Breast epithelium (tissue), 4 donors: ENCODE measurements at regions not wholly inside any gene's neighbourhood (a gene's known extent, or its start where the extent isn't known, plus 50 kb on each side); places are given as distances from the start of the nearest gene placed in this dataset.

Experiments
- DNase-seq, 2 donors: peaks; one replicate each; pipeline ENCODE4 v3.0.0-alpha.2; 2019; ENCODE audit warnings: low spot score in 2 of 2
- H3K27ac ChIP-seq, 2 donors: fragments of 200-600 bp; sonication (generic) in 1 of 2; one replicate each; pipeline ENCODE4 v1.5.1; 2016 to 2019; ENCODE audit warnings: mild to moderate bottlenecking in 1 of 2
- H3K27me3 ChIP-seq, 2 donors: fragments of 200-600 bp; sonication (generic) in 1 of 2; one replicate each; pipeline versions ENCODE4 v1.5.1 to v1.6.0; 2017 to 2019; ENCODE audit warnings: control low read depth in 1 of 2, mild to moderate bottlenecking in 1 of 2
- H3K36me3 ChIP-seq: fragments of 200-600 bp; one replicate; pipeline ENCODE4 v1.5.1; 2019
- H3K4me1 ChIP-seq, 2 donors: fragments of 200-600 bp; sonication (generic); one replicate each; pipeline ENCODE4 v1.5.1; 2016 to 2019; ENCODE audit warnings: control low read depth in 1 of 2
- H3K4me3 ChIP-seq, 3 donors: fragments of 200-600 bp; sonication (generic); 1 replicate in 2 of 3; 2 replicates in 1 of 3; pipeline ENCODE4 v1.5.1; 2016 to 2019; ENCODE audit warnings: mild to moderate bottlenecking in 3 of 3, moderate library complexity in 2 of 3
- H3K9me3 ChIP-seq, 2 donors: fragments of 200-600 bp; sonication (generic) in 1 of 2; one replicate each; pipeline ENCODE4 v1.5.1; 2016 to 2019; ENCODE audit warnings: control low read depth in 1 of 2
- POLR2A ChIP-seq: fragments of 450-650 bp; IDR thresholded peaks from one replicate; pipeline ENCODE4 v1.6.1; 2016; ENCODE audit warnings: antibody characterized with exemption, mild to moderate bottlenecking, moderate library complexity
- POLR2AphosphoS5 ChIP-seq, 3 donors: sonication (generic); formaldehyde crosslinking; IDR thresholded peaks; one replicate each; pipeline ENCODE4 v1.6.1; 2017; ENCODE audit warnings: antibody characterized with exemption in 3 of 3
- intact Hi-C: fragments of 100-400 bp; cut with DNase I; formaldehyde crosslinking; loops from one replicate; pipeline ENCODE4 v1.15.1; 2023; ENCODE audit warnings: low total_unique reads
- TF ChIP-seq, protein P1 (sequence below), 3 donors: fragments of 450-650 bp; IDR thresholded peaks; one replicate each; pipeline ENCODE4 v1.5.1; 2016 to 2017; ENCODE audit warnings: antibody characterized with exemption in 3 of 3, mild to moderate bottlenecking in 3 of 3, moderate library complexity in 3 of 3

DNA sequence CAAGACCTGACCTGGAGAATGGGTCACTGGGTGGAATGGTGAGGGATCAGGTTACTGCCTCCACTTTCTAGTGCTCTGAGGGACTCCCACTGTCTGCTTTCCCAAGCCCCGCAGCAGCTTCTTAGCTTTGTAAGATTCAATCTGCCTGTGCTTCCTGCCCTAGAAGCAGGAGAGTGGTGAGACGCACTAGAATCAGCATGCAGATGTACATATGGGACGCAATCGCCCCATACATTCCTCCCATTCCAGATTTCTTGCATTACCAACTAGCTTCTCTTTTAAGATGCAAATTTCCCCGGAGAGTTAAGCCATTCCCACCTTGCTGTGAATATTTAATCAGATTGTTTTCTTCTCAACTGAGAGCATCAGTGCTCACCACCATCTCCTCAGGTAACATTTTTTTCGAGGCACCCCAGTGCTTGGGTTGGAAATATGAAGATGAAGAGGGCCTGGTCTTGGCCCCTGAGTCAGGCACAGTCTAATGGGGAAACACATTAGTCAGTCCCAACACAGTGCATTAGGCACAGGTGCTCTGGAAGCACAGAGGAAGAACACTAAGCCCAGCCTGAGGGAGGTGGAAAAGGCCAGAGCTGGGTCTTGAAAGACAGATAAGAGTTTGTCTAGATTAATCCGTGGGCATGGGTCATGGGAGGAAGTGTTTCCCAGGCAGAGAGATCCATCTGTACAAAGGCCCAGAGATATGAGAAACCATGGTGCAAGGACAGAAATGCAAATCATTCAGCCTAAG, 66.7 kb upstream of the PRPS1 start:
- TF ChIP-seq, protein P1, sequence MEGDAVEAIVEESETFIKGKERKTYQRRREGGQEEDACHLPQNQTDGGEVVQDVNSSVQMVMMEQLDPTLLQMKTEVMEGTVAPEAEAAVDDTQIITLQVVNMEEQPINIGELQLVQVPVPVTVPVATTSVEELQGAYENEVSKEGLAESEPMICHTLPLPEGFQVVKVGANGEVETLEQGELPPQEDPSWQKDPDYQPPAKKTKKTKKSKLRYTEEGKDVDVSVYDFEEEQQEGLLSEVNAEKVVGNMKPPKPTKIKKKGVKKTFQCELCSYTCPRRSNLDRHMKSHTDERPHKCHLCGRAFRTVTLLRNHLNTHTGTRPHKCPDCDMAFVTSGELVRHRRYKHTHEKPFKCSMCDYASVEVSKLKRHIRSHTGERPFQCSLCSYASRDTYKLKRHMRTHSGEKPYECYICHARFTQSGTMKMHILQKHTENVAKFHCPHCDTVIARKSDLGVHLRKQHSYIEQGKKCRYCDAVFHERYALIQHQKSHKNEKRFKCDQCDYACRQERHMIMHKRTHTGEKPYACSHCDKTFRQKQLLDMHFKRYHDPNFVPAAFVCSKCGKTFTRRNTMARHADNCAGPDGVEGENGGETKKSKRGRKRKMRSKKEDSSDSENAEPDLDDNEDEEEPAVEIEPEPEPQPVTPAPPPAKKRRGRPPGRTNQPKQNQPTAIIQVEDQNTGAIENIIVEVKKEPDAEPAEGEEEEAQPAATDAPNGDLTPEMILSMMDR (IDR thresholded peaks at IDR 0.05): no peak
- TF ChIP-seq POLR2AphosphoS5 (IDR thresholded peaks at IDR 0.05) (no peak), POLR2A (no peak)
- H3K4me3 ChIP-seq: no peak overlapping the region
- H3K27ac ChIP-seq: no peak overlapping the region
- intact Hi-C loops: no loop called here
- no peaks in the 10 kb centered on the region for H3K36me3 ChIP-seq
- no peak for DNase-seq
- no peaks in the 10 kb centered on the region for H3K4me1 ChIP-seq
- H3K9me3 ChIP-seq: no peaks in the 10 kb centered on the region
- H3K27me3 ChIP-seq: peaks cover 0 to 68% of the 10 kb centered on the region in 2 donors

DNA sequence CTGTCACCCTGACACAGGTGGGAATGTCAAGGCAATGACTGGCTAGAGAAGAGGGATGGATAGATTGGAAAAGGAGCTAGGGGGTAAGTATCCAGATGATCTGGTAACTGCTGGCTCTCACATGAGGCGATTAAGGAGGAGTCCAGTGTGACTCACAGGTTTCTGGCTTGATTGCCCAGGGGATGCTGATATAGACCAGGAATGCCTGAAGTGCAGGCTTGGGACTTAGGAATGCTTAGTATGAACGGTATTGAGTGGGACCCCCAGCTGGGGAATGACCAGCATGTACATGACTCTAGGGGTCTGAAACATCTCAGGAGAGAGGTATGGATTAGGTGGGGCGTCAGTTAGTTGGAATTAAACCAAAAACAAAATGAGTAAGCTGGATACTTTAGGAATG, 65.8 kb upstream of the PRPS1 start:
- Histone ChIP-seq H3K27me3 (peaks cover 0 to 71% of the 10 kb centered on the region in 2 donors), H3K4me1 (no peaks in the 10 kb centered on the region), H3K9me3 (no peaks in the 10 kb centered on the region), H3K4me3 (no peak overlapping the region), H3K27ac (no peak overlapping the region), H3K36me3 (no peaks in the 10 kb centered on the region)
- no peak for DNase-seq
- intact Hi-C loops: no loop called here
- TF ChIP-seq, protein P1 (IDR thresholded peaks at IDR 0.05): no peak

DNA sequence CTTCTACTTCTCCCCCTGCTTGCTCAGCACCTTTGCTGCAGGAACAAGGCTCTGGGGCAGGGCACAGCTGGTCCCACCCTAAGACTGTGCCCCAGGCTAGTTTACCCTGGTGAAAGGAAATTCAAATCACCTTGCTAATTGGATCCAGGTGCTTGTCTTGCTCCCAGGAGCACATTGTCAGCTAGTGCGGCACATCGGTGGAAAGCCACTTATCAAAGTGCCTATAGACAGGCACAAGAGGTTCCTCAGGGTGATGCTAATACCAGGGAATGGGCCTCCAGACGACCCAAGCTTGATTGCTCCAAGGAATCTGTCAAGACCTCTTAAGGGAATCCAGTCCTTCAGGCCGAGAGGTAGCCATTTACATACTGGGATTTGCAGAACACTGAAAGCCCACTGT, 64.5 kb upstream of the PRPS1 start:
- intact Hi-C loops: no loop called here
- H3K27ac ChIP-seq: no peak overlapping the region
- H3K9me3 ChIP-seq: no peaks in the 10 kb centered on the region
- no peaks in the 10 kb centered on the region for H3K36me3 ChIP-seq
- H3K27me3 ChIP-seq: peaks cover 0 to 70% of the 10 kb centered on the region in 2 donors
- no peak for DNase-seq
- TF ChIP-seq, protein P1 (IDR thresholded peaks at IDR 0.05): no peak
- TF ChIP-seq POLR2A (no peak), POLR2AphosphoS5 (IDR thresholded peaks at IDR 0.05) (no peak)
- H3K4me1 ChIP-seq: no peaks in the 10 kb centered on the region
- no peak overlapping the region for H3K4me3 ChIP-seq

DNA sequence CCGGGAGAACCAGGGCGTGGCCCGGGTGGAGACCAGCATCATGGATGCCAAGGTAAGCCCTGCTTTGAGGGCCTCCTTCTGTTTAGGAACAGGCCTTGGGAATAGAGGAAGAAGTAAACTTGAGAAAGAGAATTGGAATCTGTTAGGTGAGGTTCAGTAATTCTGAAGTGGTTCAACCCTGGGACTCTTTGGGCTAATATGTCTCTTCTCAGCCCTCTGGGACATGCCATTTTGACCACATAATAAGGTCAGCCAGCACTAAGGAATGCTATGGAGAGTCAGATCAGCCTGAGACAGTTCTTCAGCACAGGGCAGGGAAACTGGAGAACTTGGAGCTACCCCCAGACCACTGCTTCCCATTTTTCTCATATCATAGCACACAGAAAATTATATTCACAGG, 63.3 kb upstream of the PRPS1 start:
- Histone ChIP-seq H3K4me3 (no peak overlapping the region), H3K4me1 (no peaks in the 10 kb centered on the region), H3K27me3 (peaks cover 0 to 64% of the 10 kb centered on the region in 2 donors), H3K27ac (no peak overlapping the region), H3K9me3 (no peaks in the 10 kb centered on the region), H3K36me3 (no peaks in the 10 kb centered on the region)
- no peak for DNase-seq
- TF ChIP-seq POLR2AphosphoS5 (IDR thresholded peaks at IDR 0.05) (no peak), POLR2A (no peak)
- TF ChIP-seq, protein P1 (IDR thresholded peaks at IDR 0.05): no peak
- intact Hi-C loops: no loop called here

DNA sequence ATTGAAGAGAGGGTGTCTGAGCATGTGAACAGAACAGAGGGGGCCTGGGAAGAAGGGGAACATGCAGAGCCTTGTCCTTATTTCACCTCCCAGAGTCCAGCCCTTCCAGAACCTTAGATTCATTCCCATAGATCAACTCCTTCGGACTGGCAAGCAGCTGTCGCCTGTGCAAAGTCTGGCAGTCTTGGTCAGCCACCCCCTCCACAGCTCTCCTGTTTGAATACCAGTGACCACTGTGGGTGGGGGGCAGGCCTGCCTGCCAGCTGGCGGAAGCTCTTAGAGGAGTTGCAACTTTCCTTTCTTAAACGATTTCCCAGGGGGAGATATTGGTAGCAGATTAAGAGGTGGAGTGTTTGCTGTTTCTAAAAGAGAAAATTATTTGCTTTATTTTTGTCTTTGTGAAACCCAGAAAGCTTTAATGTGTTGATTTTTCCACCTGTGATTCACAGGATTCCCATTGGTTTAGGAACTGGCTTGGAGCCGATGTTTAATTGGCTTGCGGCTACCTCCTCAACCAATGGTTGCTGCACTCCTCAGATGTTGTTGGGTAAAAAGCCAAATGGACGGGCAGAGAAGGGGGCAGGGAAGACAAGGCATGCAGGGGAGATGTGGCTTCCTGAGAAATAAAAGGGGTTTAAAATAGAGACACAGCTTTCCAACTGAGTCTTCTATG, 62.2 kb upstream of the PRPS1 start:
- H3K4me1 ChIP-seq: no peaks in the 10 kb centered on the region
- DNase-seq: no peak
- no peak overlapping the region for H3K27ac ChIP-seq
- H3K36me3 ChIP-seq: no peaks in the 10 kb centered on the region
- intact Hi-C loops: no loop called here
- H3K4me3 ChIP-seq: no peak overlapping the region
- no peaks in the 10 kb centered on the region for H3K9me3 ChIP-seq
- peaks cover 0 to 61% of the 10 kb centered on the region in 2 donors for H3K27me3 ChIP-seq
- TF ChIP-seq, protein P1 (IDR thresholded peaks at IDR 0.05): no peak
- TF ChIP-seq POLR2AphosphoS5 (IDR thresholded peaks at IDR 0.05): no peak
- TF ChIP-seq POLR2A: no peak
